ENCODE measurements at regions not wholly inside any gene's neighbourhood (a gene's known extent, or its start where the extent isn't known, plus 50 kb on each side); places are given as distances from the start of the nearest gene placed in this dataset.

DNA sequence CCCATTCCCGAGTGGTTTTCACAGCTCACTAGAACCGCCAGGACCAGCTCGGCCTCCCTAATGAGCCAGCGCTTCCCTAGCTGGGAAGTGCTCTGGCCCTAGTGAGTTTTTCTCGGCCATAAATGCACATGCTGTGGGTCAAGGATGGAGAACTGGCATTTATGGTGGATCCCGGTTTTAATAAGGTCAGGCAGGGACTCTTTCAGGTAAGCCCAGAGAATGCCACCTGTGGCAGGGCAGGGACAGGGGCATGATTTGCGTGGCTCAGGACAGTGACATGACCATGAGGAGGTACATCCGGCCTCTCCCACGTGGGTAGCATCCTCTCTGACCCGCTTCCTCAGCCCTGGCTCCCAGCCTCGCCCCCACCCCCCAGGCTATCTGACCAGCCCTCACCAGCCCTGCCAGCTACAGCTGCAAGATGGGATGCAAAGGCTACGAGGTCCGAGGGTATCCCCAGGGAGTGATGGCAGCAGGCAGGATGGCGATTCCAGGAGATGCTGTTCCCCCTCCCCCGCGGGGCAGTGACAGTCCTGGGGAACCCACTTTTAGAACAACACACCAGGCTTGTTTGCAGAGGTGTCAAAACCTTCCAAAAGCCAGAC is 60.3 kb upstream of the ADAMTS2 start:
- TF ChIP-seq POLR2A (IDR thresholded peaks at IDR 0.05; ENCODE audit: low read length): no peak
- TF ChIP-seq GATA1 (IDR thresholded peaks at IDR 0.05; ENCODE audit: low read depth, low read length): no peak
